ENCODE measurements at regions not wholly inside any gene's neighbourhood (a gene's known extent, or its start where the extent isn't known, plus 50 kb on each side); places are given as distances from the start of the nearest gene placed in this dataset.

GRCh38 chr2:6369266-6369665 lies 496.4 kb downstream of the CMPK2 start (continued):
- TF ChIP-seq, protein P1, sequence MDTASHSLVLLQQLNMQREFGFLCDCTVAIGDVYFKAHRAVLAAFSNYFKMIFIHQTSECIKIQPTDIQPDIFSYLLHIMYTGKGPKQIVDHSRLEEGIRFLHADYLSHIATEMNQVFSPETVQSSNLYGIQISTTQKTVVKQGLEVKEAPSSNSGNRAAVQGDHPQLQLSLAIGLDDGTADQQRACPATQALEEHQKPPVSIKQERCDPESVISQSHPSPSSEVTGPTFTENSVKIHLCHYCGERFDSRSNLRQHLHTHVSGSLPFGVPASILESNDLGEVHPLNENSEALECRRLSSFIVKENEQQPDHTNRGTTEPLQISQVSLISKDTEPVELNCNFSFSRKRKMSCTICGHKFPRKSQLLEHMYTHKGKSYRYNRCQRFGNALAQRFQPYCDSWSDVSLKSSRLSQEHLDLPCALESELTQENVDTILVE (CRISPR knock-in tag; IDR thresholded peaks at IDR 0.05), result no peak
- TF ChIP-seq ZBTB46 (CRISPR knock-in tag; IDR thresholded peaks at IDR 0.05; ENCODE audit: borderline replicate concordance) (no peak), GFI1 (CRISPR knock-in tag; IDR thresholded peaks at IDR 0.05; ENCODE audit: borderline replicate concordance) (no peak), SNRNP70 (IDR thresholded peaks at IDR 0.05; ENCODE audit: low read depth, low read length) (no peak), NPAS2 (CRISPR knock-in tag; IDR thresholded peaks at IDR 0.05; ENCODE audit: borderline replicate concordance) (no peak), ZNF790 (CRISPR knock-in tag; IDR thresholded peaks at IDR 0.05; ENCODE audit: borderline replicate concordance) (no peak), MTA3 (CRISPR knock-in tag; IDR thresholded peaks at IDR 0.05) (no peak)

- H3K27me3 ChIP-seq (ENCODE audit: control insufficient read depth in 1 of 2, insufficient read depth in 2 of 2, low read length in 2 of 2), result no peaks in the 10 kb centered on the region
- BruUV-seq (replicated peaks), result no TSS peak
- 7% methylated on average over 7 of the region's 7 CpGs for WGBS (ENCODE audit: low lambda C conversion rate)
These were observed 494.8 kb downstream of the CMPK2 start for GRCh38 chr2:6370753-6371551.

More at GRCh38 chr2:6370753-6371551, 494.8 kb downstream of the CMPK2 start:
- H3K79me2 ChIP-seq (ENCODE audit: insufficient read depth, low read length), result no peaks in the 10 kb centered on the region
- H3K4me3 ChIP-seq (replicated peaks in 1 of 3; ENCODE audit: insufficient read depth in 1 of 3, low read depth in 2 of 3, low read length in 3 of 3), result no peak overlapping the region
- no peak for ATAC-seq
- H3K4me2 ChIP-seq (ENCODE audit: low read depth, low read length), result no peak overlapping the region
- FAIRE-seq, result no peak
- intact Hi-C loops (cut with micrococcal nuclease; ENCODE audit: unreplicated experiment), result no loop called here
- no peaks in the 10 kb centered on the region for H3K36me3 ChIP-seq (replicated peaks in 1 of 2; ENCODE audit: control insufficient read depth in 1 of 2, insufficient read depth in 2 of 2, low read length in 2 of 2)
- H3K27ac ChIP-seq (ENCODE audit: extremely low read length, insufficient read depth, low read length), result no peak overlapping the region
- in situ Hi-C loops (cut with HindIII; ENCODE audit: extremely low pct_ligation_motif_present, low pct_unique_long_range_greater_than_20kb), result no loop called here
- CTCF ChIA-PET (ENCODE audit: low intra/inter-chr PET ratio, low total read pairs), result no interaction called here
- TF ChIP-seq IRF2 (CRISPR knock-in tag; IDR thresholded peaks at IDR 0.05) (no peak), CREB1 (IDR thresholded peaks at IDR 0.05) (peak; percentile 56), CREB1 (CRISPR knock-in tag; IDR thresholded peaks at IDR 0.05) (no peak)
- H3K9ac ChIP-seq (ENCODE audit: insufficient read depth, low read depth, low read length), result no peak overlapping the region
- H2AFZ ChIP-seq (ENCODE audit: low read length), result no peak overlapping the region
- no peaks in the 10 kb centered on the region for H4K20me1 ChIP-seq (ENCODE audit: insufficient read depth, low read length)
- POLR2A ChIA-PET, result no interaction called here
- no peak for DNase-seq (ENCODE audit: low spot score)
- no peaks in the 10 kb centered on the region for H3K4me1 ChIP-seq (ENCODE audit: insufficient read depth, low read length)
- H3K9me3 ChIP-seq (ENCODE audit: low read length), result peaks cover 47% of the 10 kb centered on the region

Measured in HepG2 (cell line).